ENCODE measurements at regions not wholly inside any gene's neighbourhood (a gene's known extent, or its start where the extent isn't known, plus 50 kb on each side); places are given as distances from the start of the nearest gene placed in this dataset.

DNA sequence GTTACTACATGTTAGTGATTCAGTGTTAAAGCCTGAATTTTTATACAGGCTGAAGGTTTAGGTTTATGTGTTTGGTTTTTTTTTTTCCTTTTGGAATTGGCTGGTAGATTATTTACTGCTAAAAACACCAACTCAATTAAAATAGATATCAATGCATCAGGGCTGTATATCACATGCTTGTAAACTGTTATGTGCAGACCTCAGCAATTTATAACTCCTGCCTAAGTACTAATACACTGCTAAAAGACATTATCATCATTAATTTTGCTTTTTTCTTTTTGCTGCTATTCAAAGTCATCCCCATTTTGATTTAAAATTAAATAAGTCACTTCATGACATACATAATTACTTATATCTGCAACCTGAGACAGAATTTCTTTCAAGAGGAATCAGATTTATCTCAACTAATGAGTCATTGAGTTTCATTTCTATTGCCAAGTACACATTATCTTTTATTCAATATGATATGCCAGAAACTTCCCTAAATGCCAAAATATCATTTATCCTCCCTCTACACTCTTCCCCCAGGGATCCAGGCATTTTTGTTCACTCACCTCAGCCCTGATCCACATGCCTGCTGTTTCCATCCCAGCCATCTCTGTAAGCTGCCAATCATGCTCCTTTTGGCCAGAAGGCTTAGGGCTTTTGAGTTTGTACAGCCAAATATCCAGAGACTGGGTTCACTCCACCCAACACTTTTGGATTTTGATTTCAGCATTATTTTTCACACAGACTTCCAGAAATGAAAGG lies 98.5 kb downstream of the POLR1F start:
- Histone ChIP-seq H3K4me3 (no peak overlapping the region), H3K36me3 (no peaks in the 10 kb centered on the region), H3K27me3 (no peaks in the 10 kb centered on the region), H3K4me1 (no peaks in the 10 kb centered on the region), H3K27ac (no peak overlapping the region), H3K9me3 (peaks cover 0 to 7% (median 0%) of the 10 kb centered on the region in 4 donors)
- TF ChIP-seq, protein P1, sequence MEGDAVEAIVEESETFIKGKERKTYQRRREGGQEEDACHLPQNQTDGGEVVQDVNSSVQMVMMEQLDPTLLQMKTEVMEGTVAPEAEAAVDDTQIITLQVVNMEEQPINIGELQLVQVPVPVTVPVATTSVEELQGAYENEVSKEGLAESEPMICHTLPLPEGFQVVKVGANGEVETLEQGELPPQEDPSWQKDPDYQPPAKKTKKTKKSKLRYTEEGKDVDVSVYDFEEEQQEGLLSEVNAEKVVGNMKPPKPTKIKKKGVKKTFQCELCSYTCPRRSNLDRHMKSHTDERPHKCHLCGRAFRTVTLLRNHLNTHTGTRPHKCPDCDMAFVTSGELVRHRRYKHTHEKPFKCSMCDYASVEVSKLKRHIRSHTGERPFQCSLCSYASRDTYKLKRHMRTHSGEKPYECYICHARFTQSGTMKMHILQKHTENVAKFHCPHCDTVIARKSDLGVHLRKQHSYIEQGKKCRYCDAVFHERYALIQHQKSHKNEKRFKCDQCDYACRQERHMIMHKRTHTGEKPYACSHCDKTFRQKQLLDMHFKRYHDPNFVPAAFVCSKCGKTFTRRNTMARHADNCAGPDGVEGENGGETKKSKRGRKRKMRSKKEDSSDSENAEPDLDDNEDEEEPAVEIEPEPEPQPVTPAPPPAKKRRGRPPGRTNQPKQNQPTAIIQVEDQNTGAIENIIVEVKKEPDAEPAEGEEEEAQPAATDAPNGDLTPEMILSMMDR (IDR thresholded peaks at IDR 0.05): no peak
- TF ChIP-seq EP300 (IDR thresholded peaks at IDR 0.05) (no peak), POLR2AphosphoS5 (IDR thresholded peaks at IDR 0.05) (no peak), POLR2A (IDR thresholded peaks at IDR 0.05) (no peak)
- no peak for ATAC-seq (ENCODE audit: low FRiP score in 2 of 2)
- DNase-seq: no peak

DNA sequence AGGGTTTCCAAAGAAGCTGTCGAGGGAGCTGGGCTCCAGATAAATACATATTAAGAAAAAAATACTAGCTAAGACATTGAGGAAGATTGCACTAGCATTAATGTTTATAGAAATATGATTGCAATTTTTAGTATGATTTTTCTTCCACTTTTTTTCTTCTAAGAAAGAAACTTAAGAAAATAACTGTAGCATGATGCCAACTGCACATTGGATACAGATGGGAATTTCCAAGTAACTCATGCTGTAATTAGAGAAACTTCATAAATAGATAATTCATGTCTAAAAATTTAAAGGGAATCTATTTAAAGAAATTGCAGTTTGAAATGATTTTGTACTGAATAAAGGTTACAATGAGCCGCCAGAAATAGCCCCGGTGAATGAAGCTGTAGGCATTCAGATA lies 119.4 kb downstream of the POLR1F start:
- Histone ChIP-seq H3K36me3 (no peaks in the 10 kb centered on the region), H3K4me3 (no peak overlapping the region), H3K4me1 (no peaks in the 10 kb centered on the region), H3K27me3 (no peaks in the 10 kb centered on the region), H3K27ac (no peak overlapping the region), H3K9me3 (peaks cover 0 to 4% (median 0%) of the 10 kb centered on the region in 4 donors)
- ATAC-seq (ENCODE audit: low FRiP score in 2 of 2) (no peak), DNase-seq (no peak)
- WGBS, 2 donors: 84 to 89% methylated on average over 3 of the region's 3 CpGs
- TF ChIP-seq EP300 (IDR thresholded peaks at IDR 0.05) (no peak), POLR2AphosphoS5 (IDR thresholded peaks at IDR 0.05) (no peak), POLR2A (IDR thresholded peaks at IDR 0.05) (no peak)
- TF ChIP-seq, protein P1 (IDR thresholded peaks at IDR 0.05): no peak

DNA sequence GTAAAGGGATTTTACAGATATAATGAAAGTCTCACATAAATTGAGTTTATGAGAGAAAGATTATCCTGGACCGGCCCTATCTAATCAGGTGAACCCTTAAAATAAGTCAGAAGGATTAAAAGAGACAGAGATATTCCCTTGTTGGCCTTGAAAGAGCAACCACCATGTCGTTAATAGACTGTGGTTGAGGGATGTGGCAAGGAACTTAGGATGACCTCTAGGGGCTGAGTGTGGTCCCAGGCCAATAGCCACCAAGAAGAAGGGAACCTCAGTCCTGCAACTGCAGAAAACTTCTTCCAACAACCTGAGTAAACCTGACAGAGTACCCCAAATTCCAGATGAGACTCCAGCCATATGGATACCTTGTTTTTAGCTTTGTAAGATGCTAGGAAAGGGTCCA lies 121.5 kb downstream of the POLR1F start:
- H3K4me1 ChIP-seq: no peaks in the 10 kb centered on the region
- H3K27me3 ChIP-seq: no peaks in the 10 kb centered on the region
- H3K4me3 ChIP-seq: no peak overlapping the region
- H3K9me3 ChIP-seq: no peaks in the 10 kb centered on the region
- H3K27ac ChIP-seq: no peak overlapping the region
- H3K36me3 ChIP-seq: no peaks in the 10 kb centered on the region
- ATAC-seq (ENCODE audit: low FRiP score in 2 of 2): no peak
- DNase-seq: no peak
- 46 to 50% methylated on average over 2 of the region's 2 CpGs for WGBS, 2 donors
- no peak for TF ChIP-seq POLR2AphosphoS5 (IDR thresholded peaks at IDR 0.05)
- TF ChIP-seq POLR2A (IDR thresholded peaks at IDR 0.05): no peak
- TF ChIP-seq, protein P1 (IDR thresholded peaks at IDR 0.05): no peak
- TF ChIP-seq EP300 (IDR thresholded peaks at IDR 0.05): no peak

DNA sequence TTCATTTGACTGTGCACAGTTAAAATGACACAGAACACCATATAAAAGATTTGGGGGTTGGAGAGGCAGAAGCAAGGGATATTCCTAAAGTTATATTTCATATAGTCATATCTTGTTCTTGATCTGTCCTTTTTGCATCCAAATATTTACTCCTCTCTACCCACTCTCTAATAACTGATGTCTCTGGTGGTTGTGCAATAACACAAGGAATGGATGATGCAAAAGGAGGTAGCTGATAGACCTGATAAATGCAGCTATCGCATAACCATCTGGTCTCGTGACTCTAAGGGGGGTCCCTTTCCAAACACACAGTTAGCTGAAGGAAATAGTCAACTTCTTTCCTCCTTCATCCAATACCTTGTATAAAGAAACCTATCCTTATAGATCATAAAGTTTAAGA lies 123.1 kb downstream of the POLR1F start:
- DNase-seq: no peak
- Histone ChIP-seq H3K27ac (no peak overlapping the region), H3K36me3 (no peaks in the 10 kb centered on the region), H3K4me1 (no peaks in the 10 kb centered on the region), H3K4me3 (no peak overlapping the region), H3K9me3 (no peaks in the 10 kb centered on the region), H3K27me3 (no peaks in the 10 kb centered on the region)
- 77 to 78% methylated on average over 2 of the region's 2 CpGs for WGBS, 2 donors
- TF ChIP-seq POLR2AphosphoS5 (IDR thresholded peaks at IDR 0.05) (no peak), EP300 (IDR thresholded peaks at IDR 0.05) (no peak), POLR2A (IDR thresholded peaks at IDR 0.05) (no peak)
- TF ChIP-seq, protein P1 (IDR thresholded peaks at IDR 0.05): no peak
- no peak for ATAC-seq (ENCODE audit: low FRiP score in 2 of 2)
